ENCODE measurements at regions not wholly inside any gene's neighbourhood (a gene's known extent, or its start where the extent isn't known, plus 50 kb on each side); places are given as distances from the start of the nearest gene placed in this dataset.
"Not testable (repeated sequence)": the region's sequence is repeated elsewhere in the genome, so short reads cannot be mapped to it uniquely, and the experiment has no call there.

DNA sequence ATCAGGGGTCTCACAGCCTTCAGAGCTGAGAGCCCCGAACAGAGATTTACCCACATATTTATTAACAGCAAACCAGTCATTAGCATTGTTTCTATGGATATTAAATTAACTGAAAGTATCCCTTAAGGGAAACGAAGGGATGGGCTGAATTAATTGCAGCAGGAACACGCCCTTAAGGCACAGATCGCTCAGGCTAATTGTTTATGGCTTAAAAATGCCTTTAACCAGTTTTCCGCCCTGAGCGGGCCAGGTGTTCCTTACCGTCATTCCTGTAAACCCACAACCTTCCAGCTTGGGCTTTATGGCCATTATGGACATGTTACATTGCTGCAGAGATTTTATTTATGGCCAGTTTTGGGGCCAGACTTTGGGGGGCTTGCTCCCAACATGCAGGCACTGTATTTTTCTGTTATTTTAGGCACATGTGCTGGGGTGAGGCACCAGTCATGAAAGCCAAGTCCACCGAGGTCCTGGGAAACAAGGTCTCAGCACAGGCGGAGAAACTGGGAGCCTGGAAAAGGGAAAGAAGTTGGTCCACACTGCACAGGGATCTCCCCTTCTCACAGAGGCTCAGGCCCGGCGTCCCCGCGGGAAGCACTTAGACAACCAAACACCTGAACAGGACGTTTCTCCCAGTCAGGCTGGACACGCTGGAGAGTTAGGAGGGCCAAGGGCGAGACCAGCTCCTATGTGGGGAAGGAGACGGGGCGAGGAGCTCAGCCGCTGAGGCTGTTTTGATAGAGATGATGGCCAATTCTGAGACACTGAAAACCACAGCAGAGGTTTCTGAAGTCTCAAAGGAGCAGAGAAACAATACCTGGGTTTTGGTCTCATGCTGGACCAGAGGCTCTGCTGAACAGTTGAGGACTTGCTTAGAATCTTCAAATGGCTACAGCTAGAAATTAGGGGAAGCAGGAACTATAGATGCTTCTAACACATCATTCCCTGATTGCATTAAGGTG is 86.7 kb downstream of the TMEM18 start:
- no peaks in the 10 kb centered on the region for H3K36me3 ChIP-seq (ENCODE audit: insufficient read depth, low read length)
- no peak overlapping the region for H3K4me3 ChIP-seq (ENCODE audit: low read length)
- H2AFZ ChIP-seq (ENCODE audit: low read depth, low read length): no peak overlapping the region
- no peaks in the 10 kb centered on the region for H3K27me3 ChIP-seq (ENCODE audit: insufficient read depth, low read length)
- peaks cover 18% of the 10 kb centered on the region for H3K4me1 ChIP-seq (ENCODE audit: insufficient read depth, low read length)
- no peaks in the 10 kb centered on the region for H3K9me3 ChIP-seq (ENCODE audit: low read length)

DNA sequence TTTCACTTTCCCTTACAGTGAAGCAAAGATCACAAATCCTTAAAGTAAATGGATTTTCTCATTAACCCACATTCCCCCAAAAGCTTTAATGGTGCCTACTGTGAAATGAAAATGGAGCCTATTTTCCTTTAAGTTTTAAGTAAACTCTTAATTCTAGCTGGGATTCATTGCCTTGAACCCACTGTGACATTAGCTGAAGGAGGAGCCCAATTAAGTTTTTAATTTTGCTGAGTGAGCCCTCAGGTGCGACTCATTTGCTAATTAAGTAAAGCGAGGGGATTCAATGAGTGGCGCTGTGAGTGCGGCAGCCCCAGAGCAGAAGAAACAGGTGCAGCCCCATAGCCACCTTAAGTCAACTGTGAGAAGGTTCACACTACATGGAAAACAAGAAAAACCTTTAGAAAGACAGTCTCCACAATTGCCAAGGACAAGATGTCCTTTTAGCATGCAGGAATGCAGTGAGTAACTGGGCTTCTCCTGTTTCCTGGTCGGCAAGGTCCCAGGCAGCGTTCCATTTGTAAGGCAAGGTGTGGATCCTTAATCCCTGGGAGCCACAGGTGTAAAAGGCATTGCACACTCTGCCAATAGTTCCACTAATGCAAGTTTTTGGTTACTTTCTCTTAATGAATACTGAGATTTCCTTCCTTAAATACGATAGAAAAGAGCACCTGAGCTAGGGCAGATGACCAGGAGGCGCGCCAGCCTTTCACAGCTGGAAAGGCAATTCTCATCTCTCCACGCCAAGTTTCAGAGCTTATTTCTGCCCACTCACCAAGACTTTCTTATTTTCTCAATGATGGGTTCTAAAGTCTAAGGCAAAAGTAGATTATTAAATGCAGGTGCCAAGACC is 87.7 kb downstream of the TMEM18 start:
- H3K27me3 ChIP-seq (ENCODE audit: insufficient read depth, low read length): no peaks in the 10 kb centered on the region

DNA sequence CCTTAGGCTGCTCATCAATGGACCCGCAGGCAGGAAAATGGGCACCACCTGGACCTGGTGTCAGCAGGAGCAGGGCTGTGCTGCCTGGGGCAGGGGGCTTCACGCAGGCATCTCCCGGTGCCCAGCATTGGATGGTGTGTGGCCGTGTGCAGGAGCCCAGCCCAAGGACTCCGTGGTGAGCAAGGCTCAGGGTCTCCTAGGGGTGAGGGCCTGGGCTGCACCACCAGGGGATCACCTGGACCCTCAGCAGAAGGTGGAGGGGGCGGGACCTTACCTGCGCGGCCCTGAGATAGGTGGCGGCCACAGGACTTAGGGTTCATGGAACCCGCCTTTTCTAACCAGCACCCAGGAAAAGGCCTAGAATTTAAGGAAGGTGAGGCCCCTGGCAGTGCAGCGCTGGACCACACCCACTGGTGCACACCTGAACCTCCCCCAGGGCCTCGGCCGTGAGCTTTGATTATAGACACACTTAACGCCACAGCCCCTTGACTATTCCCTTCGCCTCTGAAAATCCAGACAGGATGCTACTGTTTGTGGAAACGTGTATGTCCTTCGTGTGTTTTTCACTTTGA is 89.0 kb downstream of the TMEM18 start:
- H2AFZ ChIP-seq (ENCODE audit: low read depth, low read length): no peak overlapping the region
- peaks cover 24% of the 10 kb centered on the region for H3K4me1 ChIP-seq (ENCODE audit: insufficient read depth, low read length)
- H3K4me3 ChIP-seq (ENCODE audit: low read length): no peak overlapping the region
- H3K36me3 ChIP-seq (ENCODE audit: insufficient read depth, low read length): no peaks in the 10 kb centered on the region
- H3K27me3 ChIP-seq (ENCODE audit: insufficient read depth, low read length): no peaks in the 10 kb centered on the region
- no peaks in the 10 kb centered on the region for H3K9me3 ChIP-seq (ENCODE audit: low read length)

More for the DNA sequence above, 87.7 kb downstream of the TMEM18 start:
- Histone ChIP-seq H3K4me1 (ENCODE audit: insufficient read depth, low read length) (peaks cover 24% of the 10 kb centered on the region), H2AFZ (ENCODE audit: low read depth, low read length) (no peak overlapping the region), H3K4me3 (ENCODE audit: low read length) (no peak overlapping the region), H3K9me3 (ENCODE audit: low read length) (no peaks in the 10 kb centered on the region), H3K36me3 (ENCODE audit: insufficient read depth, low read length) (no peaks in the 10 kb centered on the region)

DNA sequence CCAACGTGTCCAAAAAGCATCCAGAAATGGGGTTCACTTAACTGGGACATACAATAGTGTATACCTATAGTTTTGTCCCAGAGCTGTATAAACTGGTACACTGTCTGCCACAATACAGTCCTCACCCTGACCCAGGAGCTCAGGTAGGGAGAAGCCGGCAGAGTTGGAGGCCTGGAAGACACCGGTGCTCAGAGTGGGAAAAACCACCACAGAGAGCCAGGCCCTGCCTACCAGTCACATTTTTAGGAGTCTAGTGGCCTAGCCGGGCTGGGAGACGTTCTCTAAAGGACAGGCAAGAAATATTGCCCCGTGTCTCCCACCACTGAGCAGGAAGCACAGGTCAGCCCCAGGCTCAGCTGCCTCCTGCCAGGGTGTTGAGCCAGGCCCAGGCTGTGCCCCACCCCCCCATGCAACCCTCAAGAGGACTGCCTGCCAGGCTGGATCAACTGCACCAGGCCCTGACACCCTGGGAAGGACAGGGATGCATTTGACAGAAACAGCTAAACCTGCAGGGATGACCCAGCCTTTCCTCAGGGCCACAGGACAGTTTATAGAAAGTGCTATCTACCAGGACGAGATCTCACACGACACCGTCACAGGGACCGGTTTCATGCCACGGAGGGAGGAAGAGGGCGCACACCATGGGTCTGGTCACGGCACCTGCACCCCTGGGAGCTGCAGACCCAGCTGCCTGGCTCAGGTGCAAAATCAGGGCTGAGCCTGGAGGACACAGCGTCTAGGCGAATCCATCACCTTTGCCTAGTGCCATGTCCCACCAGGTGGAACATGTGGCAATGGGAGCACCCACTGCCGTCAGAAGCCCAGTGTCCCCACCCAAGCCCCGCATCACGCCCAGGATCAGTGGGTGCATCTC is 89.9 kb downstream of the TMEM18 start:
- Histone ChIP-seq H3K4me3 (ENCODE audit: low read length) (no peak overlapping the region), H3K9me3 (ENCODE audit: low read length) (no peaks in the 10 kb centered on the region), H3K36me3 (ENCODE audit: insufficient read depth, low read length) (no peaks in the 10 kb centered on the region), H2AFZ (ENCODE audit: low read depth, low read length) (no peak overlapping the region), H3K27me3 (ENCODE audit: insufficient read depth, low read length) (no peaks in the 10 kb centered on the region), H3K4me1 (ENCODE audit: insufficient read depth, low read length) (peaks cover 24% of the 10 kb centered on the region)

DNA sequence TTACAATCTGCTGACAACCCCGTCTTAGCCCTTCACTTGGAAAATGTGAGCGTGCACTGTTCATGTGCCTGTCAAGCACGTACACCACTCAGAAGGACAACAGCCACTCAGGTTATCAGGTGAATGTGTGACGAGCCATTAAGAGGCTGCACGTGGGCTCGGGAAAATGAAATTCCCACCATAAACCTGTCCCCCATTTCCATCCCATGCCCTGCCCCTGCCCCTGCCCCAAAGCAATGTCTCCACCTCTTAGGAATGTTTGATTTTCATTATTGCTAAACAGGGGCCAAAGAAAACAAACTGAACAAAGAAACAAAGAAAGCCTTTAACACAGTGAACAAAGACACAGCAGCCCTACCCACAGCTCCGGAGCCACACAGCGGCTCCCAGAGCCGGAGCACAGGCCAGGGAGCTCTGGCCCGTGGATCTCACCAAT is 90.5 kb downstream of the TMEM18 start:
- Histone ChIP-seq H3K27me3 (ENCODE audit: insufficient read depth, low read length) (no peaks in the 10 kb centered on the region), H3K4me3 (ENCODE audit: low read length) (no peak overlapping the region), H3K9me3 (ENCODE audit: low read length) (no peaks in the 10 kb centered on the region), H3K36me3 (ENCODE audit: insufficient read depth, low read length) (no peaks in the 10 kb centered on the region), H2AFZ (ENCODE audit: low read depth, low read length) (no peak overlapping the region), H3K4me1 (ENCODE audit: insufficient read depth, low read length) (peaks cover 24% of the 10 kb centered on the region)

DNA sequence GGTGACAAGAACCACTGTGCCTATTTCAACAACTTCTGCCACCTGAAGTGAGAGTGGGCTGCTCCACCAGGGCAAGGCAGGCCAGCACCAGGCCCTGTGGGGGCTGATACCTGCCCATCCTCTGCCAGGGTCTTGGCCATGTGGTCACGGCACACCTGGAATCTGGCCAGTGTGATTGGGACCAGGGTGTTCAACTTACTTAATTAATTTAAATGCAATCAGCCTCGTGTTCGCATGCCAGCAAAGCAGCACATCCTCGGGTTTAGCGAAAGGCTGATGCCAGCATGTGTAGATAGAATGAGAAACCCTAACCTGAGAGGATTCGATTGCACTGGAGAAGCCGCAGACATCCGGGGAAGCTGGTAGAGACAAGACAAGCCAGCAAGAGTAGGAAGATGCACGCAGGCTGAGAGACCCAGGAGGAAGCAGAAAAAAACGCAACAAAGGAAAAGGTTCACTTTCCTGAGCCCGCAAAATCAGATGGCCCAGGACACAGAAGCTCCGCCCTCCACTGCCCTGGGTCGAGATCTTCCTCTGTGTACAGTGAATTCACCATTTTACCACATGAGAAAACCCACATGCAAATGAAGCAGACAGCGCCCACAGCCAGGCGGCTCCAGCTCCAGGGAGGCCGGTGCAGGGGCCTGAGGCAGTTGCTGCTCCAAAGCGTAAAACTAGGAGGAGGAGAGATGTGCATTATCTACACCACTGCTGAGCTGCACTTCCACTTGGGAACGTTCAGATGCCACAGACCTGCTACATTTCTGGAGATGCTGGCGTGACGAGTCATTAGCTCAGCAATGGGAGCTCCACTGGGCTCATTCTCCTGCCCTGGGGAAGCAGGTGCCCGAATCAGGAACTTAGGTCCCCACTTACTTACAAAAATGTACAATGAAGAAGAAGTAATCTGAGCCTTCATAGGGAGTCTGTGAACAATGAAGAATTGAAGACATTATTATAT is 92.1 kb downstream of the TMEM18 start:
- peaks cover 24% of the 10 kb centered on the region for H3K4me1 ChIP-seq (ENCODE audit: insufficient read depth, low read length)
- H3K36me3 ChIP-seq (ENCODE audit: insufficient read depth, low read length): no peaks in the 10 kb centered on the region
- H3K4me3 ChIP-seq (ENCODE audit: low read length): no peak overlapping the region
- H2AFZ ChIP-seq (ENCODE audit: low read depth, low read length): peak overlapping the region; percentile 20
- H3K9me3 ChIP-seq (ENCODE audit: low read length): no peaks in the 10 kb centered on the region
- no peaks in the 10 kb centered on the region for H3K27me3 ChIP-seq (ENCODE audit: insufficient read depth, low read length)

DNA sequence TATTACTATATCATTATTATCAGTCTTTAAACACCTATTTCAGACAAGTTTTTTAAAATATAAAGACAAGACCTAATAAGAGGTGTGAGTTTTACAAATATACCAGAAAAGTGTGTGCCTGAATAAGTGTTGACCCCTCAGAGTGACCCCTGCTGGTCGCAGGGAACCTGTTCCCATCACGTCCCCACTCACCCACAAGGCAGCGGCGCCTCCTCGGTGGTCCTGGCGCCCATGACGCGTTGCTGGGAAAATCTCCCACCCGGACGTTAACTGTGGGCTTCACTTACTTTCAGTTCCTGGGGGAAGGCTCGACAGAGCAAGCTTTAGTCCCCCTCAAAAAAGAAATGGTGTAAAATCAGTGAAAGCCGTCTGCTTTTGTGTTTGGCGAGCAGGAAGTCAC is 93.5 kb downstream of the TMEM18 start:
- H3K27me3 ChIP-seq (ENCODE audit: insufficient read depth, low read length): no peaks in the 10 kb centered on the region
- no peak overlapping the region for H2AFZ ChIP-seq (ENCODE audit: low read depth, low read length)
- H3K36me3 ChIP-seq (ENCODE audit: insufficient read depth, low read length): no peaks in the 10 kb centered on the region
- H3K4me1 ChIP-seq (ENCODE audit: insufficient read depth, low read length): peaks cover 24% of the 10 kb centered on the region
- H3K9me3 ChIP-seq (ENCODE audit: low read length): no peaks in the 10 kb centered on the region
- H3K4me3 ChIP-seq (ENCODE audit: low read length): no peak overlapping the region

DNA sequence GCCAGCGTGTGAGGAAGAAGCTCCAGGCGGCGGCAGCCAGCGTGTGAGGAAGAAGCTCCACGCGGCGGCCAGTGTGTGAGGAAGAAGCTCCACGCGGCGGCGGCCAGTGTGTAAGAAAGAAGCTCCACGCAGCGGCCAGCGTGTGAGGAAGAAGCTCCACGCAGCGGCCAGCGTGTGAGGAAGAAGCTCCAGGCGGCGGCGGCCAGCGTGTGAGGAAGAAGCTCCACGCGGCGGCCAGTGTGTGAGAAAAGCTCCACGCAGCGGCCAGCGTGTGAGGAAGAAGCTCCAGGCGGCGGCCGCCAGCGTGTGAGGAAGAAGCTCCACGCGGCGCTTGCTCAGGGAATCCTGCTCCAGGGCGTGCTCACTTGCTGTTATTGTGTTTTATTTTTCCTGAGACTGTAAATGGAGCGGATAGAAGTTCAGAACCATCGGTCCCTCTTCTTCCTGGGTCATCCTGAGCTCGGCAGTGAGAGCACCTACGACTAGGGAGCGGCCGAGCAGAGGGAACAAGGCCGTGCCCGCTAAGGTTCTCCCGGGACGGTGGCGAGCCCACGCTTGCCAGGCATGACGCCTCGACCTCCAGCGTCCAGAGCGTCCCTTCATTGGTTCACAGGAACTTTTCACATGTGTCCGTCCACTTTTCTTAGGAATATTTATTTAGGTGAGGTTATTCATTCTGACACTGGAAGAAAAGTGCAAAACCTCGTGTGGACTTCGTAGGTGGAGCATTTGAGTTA is 94.2 kb downstream of the TMEM18 start:
- H2AFZ ChIP-seq (ENCODE audit: low read depth, low read length): no peak overlapping the region
- H3K4me1 ChIP-seq (ENCODE audit: insufficient read depth, low read length): peaks cover 24% of the 10 kb centered on the region
- no peaks in the 10 kb centered on the region for H3K36me3 ChIP-seq (ENCODE audit: insufficient read depth, low read length)
- no peaks in the 10 kb centered on the region for H3K9me3 ChIP-seq (ENCODE audit: low read length)
- H3K4me3 ChIP-seq (ENCODE audit: low read length): no peak overlapping the region
- no peaks in the 10 kb centered on the region for H3K27me3 ChIP-seq (ENCODE audit: insufficient read depth, low read length)

DNA sequence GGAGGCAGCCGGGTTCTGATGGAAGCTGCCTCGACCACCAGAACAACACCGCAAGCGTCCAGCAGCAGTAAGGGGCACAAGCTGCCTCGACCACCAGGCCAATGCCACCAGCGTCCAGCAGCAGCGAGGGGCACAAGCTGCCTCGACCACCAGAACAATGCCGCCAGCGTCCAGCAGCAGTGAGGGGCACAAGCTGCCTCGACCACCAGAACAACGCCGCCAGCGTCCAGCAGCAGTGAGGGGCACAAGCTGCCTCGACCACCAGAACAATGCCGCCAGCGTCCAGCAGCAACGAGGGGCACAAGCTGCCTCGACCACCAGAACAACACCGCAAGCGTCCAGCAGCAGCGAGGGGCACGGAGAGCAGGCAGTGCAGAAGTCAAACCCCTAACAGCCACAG is 94.9 kb downstream of the TMEM18 start:
- H2AFZ ChIP-seq (ENCODE audit: low read depth, low read length); H3K36me3 ChIP-seq (ENCODE audit: insufficient read depth, low read length); H3K4me3 ChIP-seq (ENCODE audit: low read length); H3K27me3 ChIP-seq (ENCODE audit: insufficient read depth, low read length); H3K9me3 ChIP-seq (ENCODE audit: low read length): not testable (repeated sequence)
- peaks cover 22% of the 10 kb centered on the region for H3K4me1 ChIP-seq (ENCODE audit: insufficient read depth, low read length)

DNA sequence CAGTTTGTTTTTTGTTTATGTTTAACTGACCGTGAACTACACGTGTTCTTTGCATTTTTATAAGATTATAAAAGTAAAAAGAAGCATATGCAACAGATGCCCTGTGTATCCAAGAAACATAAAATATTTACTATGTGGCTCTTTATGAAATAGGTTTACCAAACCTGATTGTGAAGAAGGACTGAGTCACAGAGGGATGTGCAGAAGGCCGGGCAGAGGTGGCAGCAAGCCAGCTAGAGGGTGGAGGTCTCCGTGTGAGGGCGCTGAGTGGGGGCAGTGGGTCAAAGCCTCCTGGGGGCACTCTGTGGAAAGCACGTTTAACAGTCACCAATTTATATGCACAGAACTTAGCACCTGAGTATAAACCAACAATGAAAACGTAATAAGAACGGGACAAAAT is 97.2 kb downstream of the TMEM18 start:
- H3K4me1 ChIP-seq (ENCODE audit: insufficient read depth, low read length): peaks cover under 1% of the 10 kb centered on the region
- H3K4me3 ChIP-seq (ENCODE audit: low read length): no peak overlapping the region
- peaks cover 5% of the 10 kb centered on the region for H3K9me3 ChIP-seq (ENCODE audit: low read length)
- H2AFZ ChIP-seq (ENCODE audit: low read depth, low read length): no peak overlapping the region
- no peaks in the 10 kb centered on the region for H3K36me3 ChIP-seq (ENCODE audit: insufficient read depth, low read length)
- H3K27me3 ChIP-seq (ENCODE audit: insufficient read depth, low read length): no peaks in the 10 kb centered on the region

DNA sequence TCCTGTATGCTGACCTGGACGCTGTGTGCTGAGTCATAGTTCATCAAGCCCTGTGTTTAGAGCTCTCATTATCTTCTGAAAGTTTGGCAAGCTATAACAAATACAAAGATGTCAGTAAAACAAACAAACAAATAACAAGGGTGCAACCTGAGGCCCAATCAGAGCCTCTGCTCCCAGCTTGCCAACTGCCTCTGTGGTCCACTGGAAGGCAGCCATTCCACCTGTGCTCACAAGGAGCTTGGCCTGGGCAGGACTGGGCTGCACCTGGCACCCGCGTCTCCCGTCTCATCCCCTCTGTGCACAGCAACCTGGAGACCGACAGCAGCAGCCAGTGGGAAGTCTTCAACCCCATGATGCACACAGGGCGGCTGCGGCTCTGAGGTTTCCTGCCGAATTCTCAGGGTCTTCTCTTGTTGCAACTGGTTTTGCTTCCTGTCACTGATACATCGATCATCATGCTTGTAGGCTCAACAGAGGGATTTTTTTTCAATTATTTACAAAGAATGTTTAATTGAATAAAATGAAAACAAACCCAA is 97.8 kb downstream of the TMEM18 start:
- no peaks in the 10 kb centered on the region for H3K27me3 ChIP-seq (ENCODE audit: insufficient read depth, low read length)
- no peaks in the 10 kb centered on the region for H3K4me1 ChIP-seq (ENCODE audit: insufficient read depth, low read length)
- no peak overlapping the region for H3K4me3 ChIP-seq (ENCODE audit: low read length)
- peaks cover 6% of the 10 kb centered on the region for H3K9me3 ChIP-seq (ENCODE audit: low read length)
- no peak overlapping the region for H2AFZ ChIP-seq (ENCODE audit: low read depth, low read length)
- H3K36me3 ChIP-seq (ENCODE audit: insufficient read depth, low read length): no peaks in the 10 kb centered on the region
